SK-N-MC (cell line): ENCODE measurements at regions not wholly inside any gene's neighbourhood (a gene's known extent, or its start where the extent isn't known, plus 50 kb on each side); places are given as distances from the start of the nearest gene placed in this dataset.

Experiments
- EZH2 ChIP-seq: fragments of 200-600 bp; sonication (generic); IDR thresholded peaks from one replicate; pipeline ENCODE4 v1.6.1; 2017; ENCODE audit warnings: antibody characterized with exemption
- POLR2AphosphoS5 ChIP-seq: IDR thresholded peaks from 2 replicates; pipeline ENCODE4 v1.6.1; 2012; ENCODE audit warnings: mild to moderate bottlenecking, low read depth, low read length, borderline replicate concordance

- no peak for TF ChIP-seq POLR2AphosphoS5
- no peak for TF ChIP-seq EZH2
Observed at GRCh38 chr12:115572440-115572839, 705.1 kb downstream of the MED13L start.
